Thoracic aorta (tissue), 2 donors: ENCODE measurements at regions not wholly inside any gene's neighbourhood (a gene's known extent, or its start where the extent isn't known, plus 50 kb on each side); places are given as distances from the start of the nearest gene placed in this dataset.

Experiments used
- ATAC-seq: fragments of 150-250 bp; one replicate; pipeline ENCODE4 v1.8.0; 2017; ENCODE audit warnings: low read depth; ENCODE audit not compliant: insufficient number of reproducible peaks, low FRiP score
- DNase-seq: peaks from one replicate; pipeline ENCODE4 v3.0.0-alpha.2; 2020; ENCODE audit warnings: low spot score
- H3K27ac ChIP-seq, 2 donors: fragments of 200-600 bp; sonication (generic); 1 replicate in 1 of 2; 2 replicates in 1 of 2; pipeline ENCODE4 v1.5.1; 2016; ENCODE audit warnings: mild to moderate bottlenecking in 2 of 2, moderate library complexity in 2 of 2
- H3K27me3 ChIP-seq: fragments of 200-600 bp; sonication (generic); replicated peaks from 2 replicates; pipeline ENCODE4 v1.6.0; 2016; ENCODE audit warnings: mild to moderate bottlenecking; ENCODE audit not compliant: insufficient read depth
- H3K36me3 ChIP-seq: fragments of 200-600 bp; sonication (generic); one replicate; pipeline ENCODE4 v1.5.1; 2016
- H3K4me1 ChIP-seq, 2 donors: fragments of 200-600 bp; sonication (generic); 1 replicate in 1 of 2; 2 replicates in 1 of 2; pipeline versions ENCODE4 v1.5.1 to v1.6.0; 2016; ENCODE audit warnings: low read depth in 2 of 2, mild to moderate bottlenecking in 1 of 2; ENCODE audit not compliant: control insufficient read depth in 1 of 2
- H3K4me3 ChIP-seq: fragments of 200-600 bp; sonication (generic); 2 replicates; pipeline ENCODE4 v1.5.1; 2016; ENCODE audit warnings: mild to moderate bottlenecking
- H3K9me3 ChIP-seq: fragments of 200-600 bp; sonication (generic); 2 replicates; pipeline ENCODE4 v1.5.1; 2016
- TF ChIP-seq, protein P1 (sequence below): fragments of 200-600 bp; sonication (generic); IDR thresholded peaks from one replicate; pipeline ENCODE4 v1.5.1; 2019; ENCODE audit warnings: antibody characterized with exemption

DNA sequence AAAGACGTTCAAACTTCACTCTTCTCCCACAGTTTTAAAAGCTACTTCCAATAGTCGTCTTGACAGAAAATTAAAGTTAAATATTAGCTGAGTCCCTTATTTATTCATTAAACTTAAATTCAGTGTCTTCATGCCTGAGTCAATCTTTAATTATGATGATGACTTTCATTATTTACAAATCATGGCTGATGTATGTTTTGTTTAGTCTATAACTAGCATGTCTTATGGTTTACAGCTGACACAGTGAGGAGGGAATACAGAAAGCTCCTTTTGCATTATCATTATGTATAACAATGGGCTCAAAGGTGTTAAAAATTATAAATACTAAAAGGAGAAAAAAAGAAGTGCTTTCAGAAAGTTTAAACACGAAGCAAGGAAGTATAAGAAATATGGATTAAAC is 1333.1 kb downstream of the CDH8 start:
- no peak overlapping the region for H3K27ac ChIP-seq

DNA sequence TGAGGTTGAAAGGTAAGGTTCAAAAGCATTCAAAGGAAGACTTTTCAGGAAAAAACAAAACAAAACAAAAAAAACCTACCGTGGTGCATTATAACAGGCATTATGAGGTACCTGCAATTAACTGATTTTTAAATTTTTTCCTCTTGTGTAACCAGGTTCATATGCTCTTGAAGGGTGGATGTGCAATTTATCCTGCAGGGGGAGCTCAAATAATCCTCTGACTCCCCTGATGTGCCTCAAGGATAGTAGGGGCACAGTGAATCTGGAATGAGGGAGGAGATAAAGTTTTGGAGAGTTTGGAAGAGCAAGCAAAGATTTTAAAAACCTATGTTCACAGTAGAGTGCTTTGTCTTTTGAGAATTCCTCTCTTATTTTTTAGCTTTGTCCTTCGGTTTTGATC is 1349.4 kb downstream of the CDH8 start:
- Histone ChIP-seq H3K27ac (no peak overlapping the region), H3K36me3 (no peaks in the 10 kb centered on the region), H3K4me3 (no peak overlapping the region), H3K4me1 (no peaks in the 10 kb centered on the region), H3K9me3 (no peaks in the 10 kb centered on the region), H3K27me3 (no peaks in the 10 kb centered on the region)
- TF ChIP-seq, protein P1, sequence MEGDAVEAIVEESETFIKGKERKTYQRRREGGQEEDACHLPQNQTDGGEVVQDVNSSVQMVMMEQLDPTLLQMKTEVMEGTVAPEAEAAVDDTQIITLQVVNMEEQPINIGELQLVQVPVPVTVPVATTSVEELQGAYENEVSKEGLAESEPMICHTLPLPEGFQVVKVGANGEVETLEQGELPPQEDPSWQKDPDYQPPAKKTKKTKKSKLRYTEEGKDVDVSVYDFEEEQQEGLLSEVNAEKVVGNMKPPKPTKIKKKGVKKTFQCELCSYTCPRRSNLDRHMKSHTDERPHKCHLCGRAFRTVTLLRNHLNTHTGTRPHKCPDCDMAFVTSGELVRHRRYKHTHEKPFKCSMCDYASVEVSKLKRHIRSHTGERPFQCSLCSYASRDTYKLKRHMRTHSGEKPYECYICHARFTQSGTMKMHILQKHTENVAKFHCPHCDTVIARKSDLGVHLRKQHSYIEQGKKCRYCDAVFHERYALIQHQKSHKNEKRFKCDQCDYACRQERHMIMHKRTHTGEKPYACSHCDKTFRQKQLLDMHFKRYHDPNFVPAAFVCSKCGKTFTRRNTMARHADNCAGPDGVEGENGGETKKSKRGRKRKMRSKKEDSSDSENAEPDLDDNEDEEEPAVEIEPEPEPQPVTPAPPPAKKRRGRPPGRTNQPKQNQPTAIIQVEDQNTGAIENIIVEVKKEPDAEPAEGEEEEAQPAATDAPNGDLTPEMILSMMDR, result no peak
- DNase-seq, result no peak
- no peak for ATAC-seq

More for the DNA sequence above, 1333.1 kb downstream of the CDH8 start:
- Histone ChIP-seq H3K36me3 (no peaks in the 10 kb centered on the region), H3K9me3 (no peaks in the 10 kb centered on the region), H3K4me3 (no peak overlapping the region), H3K4me1 (no peaks in the 10 kb centered on the region), H3K27me3 (no peaks in the 10 kb centered on the region)
- TF ChIP-seq, protein P1, result no peak
- no peak for ATAC-seq
- no peak for DNase-seq

DNA sequence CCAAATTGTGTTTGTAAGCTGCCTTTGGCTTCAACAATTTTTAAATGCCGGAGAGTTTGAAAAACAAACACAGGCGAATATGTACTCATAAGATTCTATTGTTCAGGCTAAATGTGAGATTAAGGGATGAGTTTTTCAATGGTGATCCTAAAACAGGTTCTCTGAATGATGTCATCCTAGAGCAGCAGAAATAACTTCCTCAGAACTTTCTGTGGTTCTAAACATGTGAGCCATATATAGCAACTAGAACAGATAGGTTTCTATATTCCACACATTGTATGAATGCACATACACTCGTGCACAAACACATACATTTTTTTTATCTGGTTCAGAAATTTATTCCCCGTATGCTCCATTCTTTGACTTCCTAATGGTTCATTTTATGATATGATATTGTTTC is 1352.2 kb downstream of the CDH8 start:
- TF ChIP-seq, protein P1, result no peak
- Histone ChIP-seq H3K27ac (no peak overlapping the region), H3K27me3 (no peaks in the 10 kb centered on the region), H3K4me1 (no peaks in the 10 kb centered on the region), H3K4me3 (no peak overlapping the region), H3K36me3 (no peaks in the 10 kb centered on the region), H3K9me3 (no peaks in the 10 kb centered on the region)
- DNase-seq (no peak), ATAC-seq (no peak)

DNA sequence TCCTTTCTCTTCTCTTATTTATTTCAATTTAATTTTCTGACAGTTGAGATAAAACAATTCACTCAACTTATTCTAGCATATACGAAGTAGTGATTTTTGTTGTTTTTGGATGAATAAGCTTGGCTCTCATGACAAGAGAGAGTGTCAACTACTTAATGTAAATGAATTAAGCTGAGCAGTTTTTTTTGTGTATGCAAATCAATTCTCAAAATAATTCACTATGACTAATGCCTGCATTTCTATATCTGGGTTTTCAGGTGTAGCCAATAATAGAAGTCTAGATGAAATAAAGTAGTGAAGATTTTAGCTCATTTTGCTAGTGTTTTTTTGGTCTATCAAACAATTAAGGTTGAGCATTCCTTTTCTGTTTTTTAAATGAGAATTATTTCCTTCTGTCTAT is 1354.0 kb downstream of the CDH8 start:
- Histone ChIP-seq H3K27ac (no peak overlapping the region), H3K36me3 (no peaks in the 10 kb centered on the region), H3K9me3 (no peaks in the 10 kb centered on the region), H3K4me1 (no peaks in the 10 kb centered on the region), H3K27me3 (no peaks in the 10 kb centered on the region), H3K4me3 (no peak overlapping the region)
- TF ChIP-seq, protein P1, result no peak
- DNase-seq (no peak), ATAC-seq (no peak)

DNA sequence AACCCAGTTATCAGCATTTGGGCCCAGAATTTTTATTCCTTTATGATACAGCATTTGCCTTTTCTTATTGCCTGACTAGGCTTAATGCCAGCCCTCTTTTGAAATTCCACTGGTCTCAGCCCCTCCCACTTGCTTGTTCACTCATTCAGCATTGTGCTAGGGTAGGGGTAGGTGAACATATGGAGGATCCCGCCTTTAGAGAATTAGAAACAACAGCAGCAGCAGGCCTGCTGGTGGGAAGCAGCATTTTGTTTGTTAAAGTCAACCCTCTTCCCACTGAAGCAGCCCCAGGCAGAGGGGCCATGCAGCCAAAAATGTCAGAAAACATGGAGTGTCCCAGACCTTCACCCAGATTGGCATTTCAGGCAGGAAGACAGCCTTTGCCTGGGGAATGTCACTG is 1355.2 kb downstream of the CDH8 start:
- no peaks in the 10 kb centered on the region for H3K36me3 ChIP-seq
- no peaks in the 10 kb centered on the region for H3K27me3 ChIP-seq
- no peaks in the 10 kb centered on the region for H3K9me3 ChIP-seq
- DNase-seq, result no peak
- TF ChIP-seq, protein P1, result no peak
- ATAC-seq, result no peak
- H3K27ac ChIP-seq, result no peak overlapping the region
- H3K4me3 ChIP-seq, result no peak overlapping the region
- H3K4me1 ChIP-seq, result no peaks in the 10 kb centered on the region
